Urinary bladder (tissue), 3 donors: ENCODE measurements at regions not wholly inside any gene's neighbourhood (a gene's known extent, or its start where the extent isn't known, plus 50 kb on each side); places are given as distances from the start of the nearest gene placed in this dataset.
"Not testable (repeated sequence)": the region's sequence is repeated elsewhere in the genome, so short reads cannot be mapped to it uniquely, and the experiment has no call there.

Source experiments
- DNase-seq: peaks from one replicate; pipeline ENCODE4 v3.0.0-alpha.2; 2015; ENCODE audit errors: extremely low spot score
- H3K27ac ChIP-seq: one replicate; pipeline ENCODE4 v1.5.1; 2013; ENCODE audit warnings: low read depth, mild to moderate bottlenecking, moderate library complexity
- H3K36me3 ChIP-seq: one replicate; pipeline ENCODE4 v1.6.1; 2013; ENCODE audit warnings: mild to moderate bottlenecking, moderate library complexity; ENCODE audit not compliant: insufficient read depth
- H3K4me1 ChIP-seq: one replicate; pipeline ENCODE4 v1.6.1; 2013; ENCODE audit warnings: mild to moderate bottlenecking, moderate library complexity; ENCODE audit not compliant: insufficient read depth
- H3K4me3 ChIP-seq: one replicate; pipeline ENCODE4 v1.5.1; 2013; ENCODE audit warnings: low read depth, low read length
- WGBS: extraction: QIAGEN DNeasy Blood & Tissue Kit; methylation state at CpG from one replicate; pipeline ENCODE4 v1.1.7; 2013; 5-methylcytosine and 5-hydroxymethylcytosine counted together
- donor health status: healthy with polysubstance abuse.
- donor health status: healthy.

- no peak overlapping the region for H3K4me3 ChIP-seq
- WGBS: 84% methylated on average over 5 of the region's 5 CpGs
- DNase-seq: no peak
- no peaks in the 10 kb centered on the region for H3K4me1 ChIP-seq
- H3K27ac ChIP-seq: no peak overlapping the region
- no peaks in the 10 kb centered on the region for H3K36me3 ChIP-seq
Observed at GRCh38 chr4:58360354-58361133, 1250.4 kb upstream of the IGFBP7 start.

- no peaks in the 10 kb centered on the region for H3K36me3 ChIP-seq
- no peak overlapping the region for H3K4me3 ChIP-seq
- no peaks in the 10 kb centered on the region for H3K4me1 ChIP-seq
- WGBS: 86% methylated on average over 3 of the region's 3 CpGs
- DNase-seq: no peak
- H3K27ac ChIP-seq: no peak overlapping the region
Observed at GRCh38 chr4:58359590-58359989, 1249.4 kb upstream of the IGFBP7 start.

- H3K36me3 ChIP-seq: no peaks in the 10 kb centered on the region
- H3K27ac ChIP-seq: no peak overlapping the region
- H3K4me3 ChIP-seq: no peak overlapping the region
- H3K4me1 ChIP-seq: no peaks in the 10 kb centered on the region
- DNase-seq: no peak
Observed at GRCh38 chr4:58357947-58358346, 1247.8 kb upstream of the IGFBP7 start.

GRCh38 chr4:58325070-58325469 lies 1214.9 kb upstream of the IGFBP7 start:
- Histone ChIP-seq H3K36me3 (no peaks in the 10 kb centered on the region), H3K4me1 (no peaks in the 10 kb centered on the region), H3K4me3 (no peak overlapping the region), H3K27ac (no peak overlapping the region)
- DNase-seq: no peak
- 73% methylated on average over 4 of the region's 4 CpGs for WGBS

- Histone ChIP-seq H3K4me3 (no peak overlapping the region), H3K36me3 (no peaks in the 10 kb centered on the region), H3K27ac (no peak overlapping the region), H3K4me1 (no peaks in the 10 kb centered on the region)
- DNase-seq: no peak
- WGBS: 67% methylated on average over 4 of the region's 4 CpGs
Observed at GRCh38 chr4:58313444-58313843, 1203.3 kb upstream of the IGFBP7 start.

GRCh38 chr4:58303456-58303855 lies 1193.3 kb upstream of the IGFBP7 start:
- WGBS: 77% methylated on average over 1 of the region's 1 CpG
- Histone ChIP-seq H3K36me3 (no peaks in the 10 kb centered on the region), H3K4me3 (no peak overlapping the region), H3K4me1 (peaks cover 1% of the 10 kb centered on the region), H3K27ac (no peak overlapping the region)
- no peak for DNase-seq

- Histone ChIP-seq H3K27ac (no peak overlapping the region), H3K36me3 (no peaks in the 10 kb centered on the region), H3K4me3 (no peak overlapping the region), H3K4me1 (peaks cover 1% of the 10 kb centered on the region)
- WGBS: 9% methylated on average over 2 of the region's 2 CpGs
- peak; percentile 17 for DNase-seq
Observed at GRCh38 chr4:58301376-58301999, 1191.3 kb upstream of the IGFBP7 start.

- 41% methylated on average over 4 of the region's 4 CpGs for WGBS
- Histone ChIP-seq H3K4me3 (no peak overlapping the region), H3K4me1 (no peaks in the 10 kb centered on the region), H3K36me3 (no peaks in the 10 kb centered on the region), H3K27ac (no peak overlapping the region)
- no peak for DNase-seq
Observed at GRCh38 chr4:58286335-58286734, 1176.2 kb upstream of the IGFBP7 start.

GRCh38 chr4:58280928-58281327 lies 1170.7 kb upstream of the IGFBP7 start:
- not testable (repeated sequence) for H3K27ac ChIP-seq, H3K36me3 ChIP-seq, H3K4me1 ChIP-seq, H3K4me3 ChIP-seq, DNase-seq
- 30% methylated on average over 2 of the region's 2 CpGs for WGBS

- no peaks in the 10 kb centered on the region for H3K36me3 ChIP-seq
- no peak overlapping the region for H3K27ac ChIP-seq
- DNase-seq: no peak
- H3K4me1 ChIP-seq: no peaks in the 10 kb centered on the region
- H3K4me3 ChIP-seq: no peak overlapping the region
- WGBS: 65% methylated on average over 1 of the region's 1 CpG
Observed at GRCh38 chr4:58275856-58276255, 1165.7 kb upstream of the IGFBP7 start.

GRCh38 chr4:58274553-58274952 lies 1164.4 kb upstream of the IGFBP7 start:
- Histone ChIP-seq H3K27ac (no peak overlapping the region), H3K4me3 (no peak overlapping the region), H3K36me3 (no peaks in the 10 kb centered on the region), H3K4me1 (no peaks in the 10 kb centered on the region)
- WGBS: 91% methylated on average over 5 of the region's 5 CpGs
- DNase-seq: no peak

- Histone ChIP-seq H3K4me1 (no peaks in the 10 kb centered on the region), H3K4me3 (no peak overlapping the region), H3K36me3 (no peaks in the 10 kb centered on the region), H3K27ac (no peak overlapping the region)
- DNase-seq: no peak
- 48% methylated on average over 1 of the region's 1 CpG for whole genome bisulfite sequencing
Observed at GRCh38 chr4:58272311-58272710, 1162.1 kb upstream of the IGFBP7 start.

- Histone ChIP-seq H3K27ac (no peak overlapping the region), H3K4me3 (no peak overlapping the region), H3K4me1 (no peaks in the 10 kb centered on the region), H3K36me3 (no peaks in the 10 kb centered on the region)
- WGBS: 40% methylated on average over 2 of the region's 2 CpGs
- DNase-seq: no peak
Observed at GRCh38 chr4:58265734-58266133, 1155.5 kb upstream of the IGFBP7 start.

GRCh38 chr4:58261526-58261925 lies 1151.3 kb upstream of the IGFBP7 start:
- Histone ChIP-seq H3K4me3 (no peak overlapping the region), H3K27ac (no peak overlapping the region), H3K36me3 (no peaks in the 10 kb centered on the region), H3K4me1 (no peaks in the 10 kb centered on the region)
- no peak for DNase-seq
